Skeletal muscle tissue (tissue), 3 donors: ENCODE measurements at regions not wholly inside any gene's neighbourhood (a gene's known extent, or its start where the extent isn't known, plus 50 kb on each side); places are given as distances from the start of the nearest gene placed in this dataset.

Experiments used
- H3K27ac ChIP-seq: one replicate; pipeline ENCODE4 v1.7.0; 2013; ENCODE audit warnings: mild to moderate bottlenecking, low read depth, low read length, inconsistent platforms
- H3K27me3 ChIP-seq, 3 donors: one replicate each; pipeline ENCODE4 v1.7.0; 2013; ENCODE audit warnings: low read length in 3 of 3; ENCODE audit not compliant: control insufficient read depth in 3 of 3, insufficient read depth in 3 of 3
- H3K36me3 ChIP-seq, 3 donors: one replicate each; pipeline ENCODE4 v1.7.0; 2013; ENCODE audit warnings: low read length in 3 of 3; ENCODE audit not compliant: control insufficient read depth in 3 of 3, insufficient read depth in 3 of 3
- H3K4me1 ChIP-seq, 3 donors: one replicate each; pipeline ENCODE4 v1.7.0; 2013; ENCODE audit warnings: low read length in 3 of 3, mild to moderate bottlenecking in 3 of 3; ENCODE audit not compliant: control insufficient read depth in 3 of 3, insufficient read depth in 3 of 3
- H3K4me3 ChIP-seq, 3 donors: one replicate each; pipeline ENCODE4 v1.7.0; 2013; ENCODE audit warnings: low read length in 3 of 3
- H3K9ac ChIP-seq, 3 donors: one replicate each; pipeline ENCODE4 v1.7.0; 2013; ENCODE audit warnings: low read length in 3 of 3, mild to moderate bottlenecking in 3 of 3, moderate library complexity in 2 of 3, low read depth in 1 of 3
- H3K9me3 ChIP-seq, 3 donors: one replicate each; pipeline ENCODE4 v1.7.0; 2013; ENCODE audit warnings: low read length in 3 of 3; ENCODE audit not compliant: control insufficient read depth in 3 of 3
- donor health status: Osteomylitis.

DNA sequence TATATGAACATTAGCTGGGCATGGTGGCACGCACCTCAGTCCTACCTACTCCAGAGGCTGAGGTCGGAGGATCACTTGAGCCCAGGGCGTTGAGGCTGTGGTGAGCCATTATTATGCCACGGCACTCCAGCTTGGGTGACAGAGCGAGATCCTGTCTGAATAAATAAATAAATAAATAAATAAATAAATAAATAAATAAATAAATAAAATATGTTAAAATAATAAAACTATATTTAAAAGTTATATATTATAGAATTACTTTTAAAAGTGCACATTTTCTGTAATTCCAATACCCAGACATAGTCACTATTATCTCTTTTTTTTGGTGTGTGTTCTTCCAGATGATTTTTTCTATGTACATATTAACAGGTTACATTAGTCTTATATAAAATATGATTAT lies 382.0 kb upstream of the ROBO2 start:
- H3K27ac ChIP-seq, result no peak overlapping the region
- no peaks in the 10 kb centered on the region for H3K4me1 ChIP-seq
- no peak overlapping the region for H3K4me3 ChIP-seq
- no peak overlapping the region for H3K9ac ChIP-seq
- H3K27me3 ChIP-seq, result no peaks in the 10 kb centered on the region
- no peaks in the 10 kb centered on the region for H3K9me3 ChIP-seq
- no peaks in the 10 kb centered on the region for H3K36me3 ChIP-seq

GRCh38 chr3:76661527-76662250 lies 378.2 kb upstream of the ROBO2 start:
- H3K9ac ChIP-seq, result no peak overlapping the region
- H3K4me3 ChIP-seq, result no peak overlapping the region
- H3K4me1 ChIP-seq, result no peaks in the 10 kb centered on the region
- H3K27ac ChIP-seq, result no peak overlapping the region
- H3K36me3 ChIP-seq, result no peaks in the 10 kb centered on the region
- H3K9me3 ChIP-seq, result no peaks in the 10 kb centered on the region
- no peaks in the 10 kb centered on the region for H3K27me3 ChIP-seq

DNA sequence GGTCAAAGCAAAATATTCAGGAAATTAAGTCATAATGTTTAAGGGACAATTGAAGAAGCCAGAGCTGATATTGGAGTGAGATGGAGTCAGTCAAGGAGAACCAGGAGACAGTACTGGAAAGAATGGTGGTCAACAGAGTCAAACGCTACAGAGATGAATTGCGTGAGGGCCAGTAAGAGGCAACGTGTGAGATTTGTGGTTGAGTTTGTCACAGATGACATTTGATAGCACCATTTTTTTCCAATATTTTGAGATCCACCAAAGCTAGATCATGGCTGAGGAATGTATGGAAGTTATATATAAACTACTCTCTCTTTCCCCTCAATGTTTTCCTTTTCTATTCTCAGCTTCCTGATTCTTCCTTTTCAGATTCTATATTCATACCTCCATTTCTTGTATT lies 375.1 kb upstream of the ROBO2 start:
- Histone ChIP-seq H3K27ac (no peak overlapping the region), H3K4me3 (no peak overlapping the region)

DNA sequence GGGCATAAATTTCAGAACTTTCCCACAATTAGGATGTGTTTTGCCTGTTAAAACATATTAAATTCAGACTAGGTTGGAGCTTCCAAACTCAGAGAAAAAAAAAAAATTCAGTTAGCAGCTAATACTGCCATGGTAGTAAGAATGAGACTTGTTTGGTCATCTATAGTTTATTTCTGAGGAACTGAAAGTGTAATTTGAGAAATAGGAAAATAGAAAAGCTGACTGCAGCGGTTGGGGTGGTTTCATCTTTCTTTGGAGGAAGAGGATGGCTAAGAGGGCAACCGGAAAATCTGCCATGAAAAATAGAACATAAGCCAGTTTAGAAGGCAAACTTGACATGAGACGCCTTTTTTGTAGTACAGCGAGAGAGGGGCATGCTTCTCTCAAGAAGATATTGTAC lies 371.2 kb upstream of the ROBO2 start:
- H3K4me3 ChIP-seq, result no peak overlapping the region
- no peaks in the 10 kb centered on the region for H3K27me3 ChIP-seq
- H3K36me3 ChIP-seq, result no peaks in the 10 kb centered on the region
- no peak overlapping the region for H3K9ac ChIP-seq
- no peaks in the 10 kb centered on the region for H3K4me1 ChIP-seq
- H3K9me3 ChIP-seq, result no peaks in the 10 kb centered on the region
- no peak overlapping the region for H3K27ac ChIP-seq

More for the DNA sequence above, 375.1 kb upstream of the ROBO2 start:
- Histone ChIP-seq H3K9ac (no peak overlapping the region), H3K4me1 (no peaks in the 10 kb centered on the region), H3K36me3 (no peaks in the 10 kb centered on the region), H3K9me3 (no peaks in the 10 kb centered on the region), H3K27me3 (no peaks in the 10 kb centered on the region)

- no peaks in the 10 kb centered on the region for H3K4me1 ChIP-seq
- H3K36me3 ChIP-seq, result no peaks in the 10 kb centered on the region
- H3K27ac ChIP-seq, result no peak overlapping the region
- no peak overlapping the region for H3K4me3 ChIP-seq
- no peaks in the 10 kb centered on the region for H3K9me3 ChIP-seq
- H3K9ac ChIP-seq, result no peak overlapping the region
- no peaks in the 10 kb centered on the region for H3K27me3 ChIP-seq
Measured at GRCh38 chr3:76669322-76669721, 370.6 kb upstream of the ROBO2 start.

GRCh38 chr3:76673171-76673570 lies 366.7 kb upstream of the ROBO2 start:
- Histone ChIP-seq H3K9me3 (no peaks in the 10 kb centered on the region), H3K9ac (no peak overlapping the region), H3K4me1 (no peaks in the 10 kb centered on the region), H3K4me3 (no peak overlapping the region), H3K36me3 (no peaks in the 10 kb centered on the region), H3K27me3 (no peaks in the 10 kb centered on the region), H3K27ac (no peak overlapping the region)

- H3K27me3 ChIP-seq, result no peaks in the 10 kb centered on the region
- no peak overlapping the region for H3K9ac ChIP-seq
- no peak overlapping the region for H3K27ac ChIP-seq
Measured at GRCh38 chr3:76679541-76679940, 360.4 kb upstream of the ROBO2 start.

DNA sequence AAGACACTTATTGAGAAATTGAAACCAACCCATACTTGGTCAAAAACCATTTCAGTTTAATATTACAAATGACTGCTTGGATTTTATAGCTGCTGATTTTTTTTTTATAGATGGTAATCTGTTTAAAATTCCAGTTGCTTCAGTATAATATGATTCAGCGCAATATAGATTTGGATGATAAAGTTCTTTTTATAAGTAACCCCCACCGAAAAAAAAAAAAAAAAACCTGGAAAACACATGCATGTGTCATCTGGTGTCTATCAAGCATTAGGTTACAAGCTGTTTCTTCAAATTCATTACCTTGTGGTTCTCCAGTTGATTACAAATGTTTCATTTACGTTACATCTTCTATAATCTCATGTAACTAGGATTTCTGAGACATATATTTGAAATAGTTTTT lies 356.6 kb upstream of the ROBO2 start:
- H3K27ac ChIP-seq, result no peak overlapping the region
- H3K4me3 ChIP-seq, result no peak overlapping the region
- H3K36me3 ChIP-seq, result no peaks in the 10 kb centered on the region
- H3K9me3 ChIP-seq, result no peaks in the 10 kb centered on the region
- no peak overlapping the region for H3K9ac ChIP-seq
- no peaks in the 10 kb centered on the region for H3K27me3 ChIP-seq
- no peaks in the 10 kb centered on the region for H3K4me1 ChIP-seq

More at GRCh38 chr3:76679541-76679940, 360.4 kb upstream of the ROBO2 start:
- Histone ChIP-seq H3K9me3 (no peaks in the 10 kb centered on the region), H3K4me1 (no peaks in the 10 kb centered on the region), H3K36me3 (no peaks in the 10 kb centered on the region), H3K4me3 (no peak overlapping the region)

DNA sequence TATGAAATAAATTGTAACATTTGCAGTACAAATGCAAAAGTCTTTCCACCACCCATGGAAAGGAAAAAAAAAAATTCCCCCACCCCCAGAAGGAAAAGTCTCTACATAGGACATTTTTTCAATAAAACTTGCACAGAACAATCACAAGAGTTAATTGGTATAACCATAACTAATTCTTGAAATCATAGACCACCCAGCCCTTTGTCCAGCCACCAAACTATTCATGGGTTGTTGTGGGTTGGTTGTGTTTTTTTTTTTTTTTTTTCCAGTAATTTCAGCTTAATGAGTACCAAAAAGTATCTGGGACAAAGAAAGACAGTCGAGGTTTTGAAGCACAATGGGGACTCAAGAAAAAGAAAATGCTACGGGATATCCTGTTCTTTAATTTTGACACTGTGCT lies 355.0 kb upstream of the ROBO2 start:
- H3K36me3 ChIP-seq, result no peaks in the 10 kb centered on the region
- H3K9me3 ChIP-seq, result no peaks in the 10 kb centered on the region
- no peak overlapping the region for H3K27ac ChIP-seq
- H3K4me3 ChIP-seq, result no peak overlapping the region
- no peaks in the 10 kb centered on the region for H3K4me1 ChIP-seq
- no peak overlapping the region for H3K9ac ChIP-seq
- H3K27me3 ChIP-seq, result no peaks in the 10 kb centered on the region

GRCh38 chr3:76685858-76686257 lies 354.0 kb upstream of the ROBO2 start:
- Histone ChIP-seq H3K27me3 (no peaks in the 10 kb centered on the region), H3K4me3 (no peak overlapping the region), H3K9me3 (no peaks in the 10 kb centered on the region), H3K27ac (no peak overlapping the region), H3K9ac (no peak overlapping the region), H3K36me3 (no peaks in the 10 kb centered on the region), H3K4me1 (no peaks in the 10 kb centered on the region)
